ENCODE measurements at regions not wholly inside any gene's neighbourhood (a gene's known extent, or its start where the extent isn't known, plus 50 kb on each side); places are given as distances from the start of the nearest gene placed in this dataset.
"Not testable (repeated sequence)": the region's sequence is repeated elsewhere in the genome, so short reads cannot be mapped to it uniquely, and the experiment has no call there.

- H3K4me3 Mint-ChIP-seq; H3K4me1 Mint-ChIP-seq; CTCF ChIA-PET; ATAC-seq; H3K27ac Mint-ChIP-seq; H3K27me3 Mint-ChIP-seq; DNase-seq; H3K9me3 Mint-ChIP-seq (ENCODE audit: low read depth); H3K36me3 Mint-ChIP-seq: not testable (repeated sequence)
These were observed 206.3 kb downstream of the NPIPB11 start for GRCh38 chr16:29200135-29200601.

- CTCF ChIA-PET: not testable (repeated sequence)
These were observed 206.9 kb downstream of the NPIPB11 start for GRCh38 chr16:29199626-29200025.

DNA sequence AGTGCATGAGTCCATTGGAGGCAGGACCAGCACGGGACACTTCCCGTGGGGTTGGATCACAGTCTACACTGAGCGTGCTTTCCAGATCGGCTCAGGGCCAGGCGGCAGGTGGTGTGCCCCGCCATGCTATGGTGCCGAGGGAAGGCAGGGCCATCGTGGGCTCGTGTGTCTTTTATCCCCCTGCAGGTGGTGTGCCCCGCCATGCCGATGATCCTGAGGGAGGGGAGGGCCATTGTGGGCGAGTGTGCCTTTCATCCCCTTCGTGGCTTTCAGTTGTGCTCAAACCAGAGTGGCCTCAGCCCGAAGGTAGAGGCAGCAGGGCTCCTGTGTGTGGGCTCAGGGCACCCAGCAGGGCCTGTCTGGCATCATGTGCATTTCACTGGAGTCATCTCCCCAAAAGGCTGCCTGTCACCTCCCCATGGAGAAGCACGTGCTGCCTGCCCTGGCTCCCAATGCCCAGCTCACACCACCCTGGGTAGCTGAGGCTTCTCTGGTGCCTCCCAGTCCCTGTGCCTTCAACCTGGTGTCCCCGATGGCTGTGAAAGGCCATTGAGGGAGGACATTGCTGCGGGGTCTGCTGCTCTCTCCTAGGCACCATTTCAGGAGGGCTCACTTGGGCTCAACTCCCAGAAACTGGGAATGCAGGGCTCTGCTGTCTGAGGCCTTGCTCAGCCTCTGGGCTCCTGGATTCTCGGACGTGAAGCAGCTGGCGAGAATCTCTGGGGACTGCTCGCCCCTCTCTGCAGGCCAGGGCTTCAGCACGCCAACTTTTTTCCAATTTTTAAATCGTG lies 207.6 kb downstream of the NPIPB11 start:
- no peak overlapping the region for H3K4me3 Mint-ChIP-seq
- no peaks in the 10 kb centered on the region for H3K4me1 Mint-ChIP-seq
- DNase-seq (no peak), ATAC-seq (no peak)
- no peak overlapping the region for H3K27ac Mint-ChIP-seq
- no peaks in the 10 kb centered on the region for H3K27me3 Mint-ChIP-seq
- no peaks in the 10 kb centered on the region for H3K36me3 Mint-ChIP-seq
- CTCF ChIA-PET: no interaction called here
- no peaks in the 10 kb centered on the region for H3K9me3 Mint-ChIP-seq (ENCODE audit: low read depth)

More at GRCh38 chr16:29199626-29200025, 206.9 kb downstream of the NPIPB11 start:
- not testable (repeated sequence) for H3K27ac Mint-ChIP-seq; H3K27me3 Mint-ChIP-seq; H3K36me3 Mint-ChIP-seq; ATAC-seq; DNase-seq; H3K9me3 Mint-ChIP-seq (ENCODE audit: low read depth); H3K4me1 Mint-ChIP-seq; H3K4me3 Mint-ChIP-seq

GRCh38 chr16:29198231-29198630 lies 208.3 kb downstream of the NPIPB11 start:
- Mint-ChIP-seq H3K9me3 (ENCODE audit: low read depth) (no peaks in the 10 kb centered on the region), H3K27me3 (no peaks in the 10 kb centered on the region), H3K4me3 (no peak overlapping the region), H3K36me3 (no peaks in the 10 kb centered on the region), H3K4me1 (no peaks in the 10 kb centered on the region), H3K27ac (no peak overlapping the region)
- no peak for ATAC-seq
- CTCF ChIA-PET: no interaction called here
- no peak for DNase-seq

- H3K27me3 Mint-ChIP-seq; H3K4me1 Mint-ChIP-seq; DNase-seq; ATAC-seq; H3K36me3 Mint-ChIP-seq; H3K27ac Mint-ChIP-seq; H3K9me3 Mint-ChIP-seq (ENCODE audit: low read depth); H3K4me3 Mint-ChIP-seq; CTCF ChIA-PET: not testable (repeated sequence)
These were observed 208.9 kb downstream of the NPIPB11 start for GRCh38 chr16:29197494-29198100.

DNA sequence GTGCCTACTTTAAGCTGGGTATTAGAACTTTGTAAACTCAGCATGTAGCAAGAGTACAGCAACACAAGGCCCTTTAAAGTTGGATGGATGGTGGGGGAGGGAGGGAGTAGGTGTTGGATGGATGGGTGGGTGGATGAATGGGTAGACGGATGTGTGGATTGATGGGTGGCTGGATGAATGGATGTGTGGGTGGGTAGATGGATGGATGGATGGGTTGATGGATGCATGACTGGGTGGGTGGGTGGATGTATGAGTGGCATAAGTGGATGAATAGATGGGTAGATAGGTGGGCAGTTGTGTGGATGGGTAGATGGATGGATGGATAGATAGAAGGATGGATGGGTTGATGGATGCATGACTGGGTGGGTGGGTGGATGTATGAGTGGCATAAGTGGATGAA lies 209.8 kb downstream of the NPIPB11 start:
- ATAC-seq; H3K36me3 Mint-ChIP-seq; H3K4me3 Mint-ChIP-seq; H3K4me1 Mint-ChIP-seq; DNase-seq; H3K27ac Mint-ChIP-seq; H3K9me3 Mint-ChIP-seq (ENCODE audit: low read depth); H3K27me3 Mint-ChIP-seq; CTCF ChIA-PET: not testable (repeated sequence)

GRCh38 chr16:29195116-29195872 lies 210.4 kb downstream of the LAT start:
- ATAC-seq; H3K27me3 Mint-ChIP-seq; H3K36me3 Mint-ChIP-seq; H3K9me3 Mint-ChIP-seq (ENCODE audit: low read depth); DNase-seq; CTCF ChIA-PET; H3K4me1 Mint-ChIP-seq; H3K27ac Mint-ChIP-seq; H3K4me3 Mint-ChIP-seq: not testable (repeated sequence)

- DNase-seq; H3K4me3 Mint-ChIP-seq; H3K36me3 Mint-ChIP-seq; H3K4me1 Mint-ChIP-seq; ATAC-seq; H3K9me3 Mint-ChIP-seq (ENCODE audit: low read depth); H3K27me3 Mint-ChIP-seq; CTCF ChIA-PET; H3K27ac Mint-ChIP-seq: not testable (repeated sequence)
These were observed 209.5 kb downstream of the LAT start for GRCh38 chr16:29194185-29194844.

GRCh38 chr16:29193634-29194033 lies 208.8 kb downstream of the LAT start:
- H3K9me3 Mint-ChIP-seq (ENCODE audit: low read depth); H3K27ac Mint-ChIP-seq; H3K4me3 Mint-ChIP-seq; H3K27me3 Mint-ChIP-seq; DNase-seq; H3K4me1 Mint-ChIP-seq; CTCF ChIA-PET; ATAC-seq; H3K36me3 Mint-ChIP-seq: not testable (repeated sequence)

- H3K4me3 Mint-ChIP-seq; H3K9me3 Mint-ChIP-seq (ENCODE audit: low read depth); ATAC-seq; H3K4me1 Mint-ChIP-seq; H3K27me3 Mint-ChIP-seq; DNase-seq; CTCF ChIA-PET; H3K36me3 Mint-ChIP-seq; H3K27ac Mint-ChIP-seq: not testable (repeated sequence)
These were observed 208.4 kb downstream of the LAT start for GRCh38 chr16:29193248-29193574.

- Mint-ChIP-seq H3K27ac (no peak overlapping the region), H3K36me3 (no peaks in the 10 kb centered on the region), H3K9me3 (ENCODE audit: low read depth) (no peaks in the 10 kb centered on the region), H3K4me3 (no peak overlapping the region), H3K4me1 (no peaks in the 10 kb centered on the region), H3K27me3 (no peaks in the 10 kb centered on the region)
- CTCF ChIA-PET: no interaction called here
- DNase-seq (no peak), ATAC-seq (no peak)
These were observed 207.7 kb downstream of the LAT start for GRCh38 chr16:29192329-29193247.

DNA sequence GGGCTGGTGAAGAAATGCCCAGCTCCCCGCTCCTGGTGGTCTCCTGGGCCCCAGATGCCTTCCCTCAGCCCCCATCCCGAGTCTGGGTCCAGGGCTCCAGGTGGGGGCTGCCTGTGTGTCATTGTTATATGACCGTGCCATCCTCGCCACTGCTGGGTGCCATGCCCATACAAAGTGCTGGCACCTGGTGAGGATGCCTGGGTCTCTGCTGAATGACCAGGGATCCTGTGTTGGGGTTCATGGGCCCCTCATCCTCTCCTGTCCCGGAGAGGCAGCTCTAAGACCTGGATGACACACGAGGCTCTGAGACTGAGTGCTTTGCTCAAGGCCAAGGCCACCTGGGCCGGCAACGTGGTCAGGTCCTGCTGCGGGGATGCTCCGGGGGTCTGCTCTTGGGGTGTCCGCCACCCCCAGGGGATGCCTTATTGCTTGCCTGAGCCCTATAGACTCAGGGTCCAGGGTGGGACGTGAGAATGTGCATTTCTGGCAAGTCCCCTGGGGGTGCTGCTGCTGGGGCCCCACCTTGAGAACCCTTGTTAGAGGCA lies 206.9 kb downstream of the LAT start:
- H3K4me1 Mint-ChIP-seq; H3K9me3 Mint-ChIP-seq (ENCODE audit: low read depth); CTCF ChIA-PET; H3K27me3 Mint-ChIP-seq; H3K4me3 Mint-ChIP-seq; H3K36me3 Mint-ChIP-seq; H3K27ac Mint-ChIP-seq; ATAC-seq; DNase-seq: not testable (repeated sequence)

Data from activated CD8-positive, alpha-beta memory T cell treated with anti-CD3 and anti-CD28 coated beads, Interleukin-2, amount 10 ng/mL, durations not matched to agents 7 days and 5 days (primary cell).